WTC11 (cell line): ENCODE measurements at regions not wholly inside any gene's neighbourhood (a gene's known extent, or its start where the extent isn't known, plus 50 kb on each side); places are given as distances from the start of the nearest gene placed in this dataset.

Experiments
- ATAC-seq: fragments of 200-7000 bp; cut with Tn5 transposase; 2 replicates; pipeline ENCODE4 v1.10.0; 2021; ENCODE audit warnings: mild to moderate bottlenecking, moderate library complexity
- CTCF ChIA-PET: fragments of 300-600 bp; sonication (Branson Sonifier 250); formaldehyde crosslinking; loops from one replicate; lab custom pipeline; 2021; ENCODE audit warnings: antibody characterized with exemption; lab: Charles Lee
- POLR2A ChIA-PET: fragments of 350-600 bp; sonication (Branson Sonifier 250); formaldehyde crosslinking; loops from one replicate; lab custom pipeline; 2021; ENCODE audit warnings: antibody characterized with exemption; lab: Charles Lee
- DNase-seq: peaks from one replicate; pipeline ENCODE4 v3.0.0; 2021; ENCODE audit warnings: low spot score
- H3K27ac Mint-ChIP-seq: 2 replicates; pipeline ENCODE4 v1.8.0; 2021; ENCODE audit warnings: mixed read lengths
- H3K27me3 Mint-ChIP-seq: 2 replicates; pipeline ENCODE4 v1.8.0; 2021; ENCODE audit warnings: low read depth, mild to moderate bottlenecking, moderate library complexity, mixed read lengths
- H3K36me3 Mint-ChIP-seq: 2 replicates; pipeline ENCODE4 v1.8.0; 2021; ENCODE audit warnings: mixed read lengths
- H3K4me1 Mint-ChIP-seq: 2 replicates; pipeline ENCODE4 v1.8.0; 2022; ENCODE audit warnings: mixed read lengths
- H3K4me3 Mint-ChIP-seq: 2 replicates; pipeline ENCODE4 v1.8.0; 2021; ENCODE audit warnings: mild to moderate bottlenecking, moderate library complexity, mixed read lengths
- H3K9me3 Mint-ChIP-seq: 2 replicates; pipeline ENCODE4 v1.8.0; 2021; ENCODE audit warnings: mixed read lengths
- E2F1 ChIP-seq: sonication (generic); formaldehyde crosslinking; IDR thresholded peaks from 2 replicates; pipeline ENCODE4 v1.8.0; 2022; ENCODE audit warnings: mild to moderate bottlenecking, missing genetic modification reagents
- EMX1 ChIP-seq: fragments of 250-450 bp; sonication (Bioruptor Pico); IDR thresholded peaks from 2 replicates; pipeline ENCODE4 v1.8.0; 2021; ENCODE audit warnings: mild to moderate bottlenecking
- ESRRA ChIP-seq: sonication (generic); formaldehyde crosslinking; IDR thresholded peaks from 2 replicates; pipeline ENCODE4 v1.8.1; 2022; ENCODE audit warnings: mild to moderate bottlenecking, missing genetic modification reagents, borderline replicate concordance
- FOXK1 ChIP-seq: sonication (generic); formaldehyde crosslinking; IDR thresholded peaks from 2 replicates; pipeline ENCODE4 v1.8.0; 2022; ENCODE audit warnings: mild to moderate bottlenecking, moderate library complexity, missing genetic modification reagents
- FOXP1 ChIP-seq: sonication (generic); formaldehyde crosslinking; IDR thresholded peaks from 2 replicates; pipeline ENCODE4 v1.8.0; 2022; ENCODE audit warnings: missing genetic modification reagents, mild to moderate bottlenecking, moderate library complexity, borderline replicate concordance
- GRHL2 ChIP-seq: fragments of 250-450 bp; sonication (Bioruptor Pico); IDR thresholded peaks from 2 replicates; pipeline ENCODE4 v1.8.0; 2022; ENCODE audit warnings: mild to moderate bottlenecking, moderate library complexity; ENCODE audit not compliant: insufficient replicate concordance, severe bottlenecking
- HMGA2 ChIP-seq: fragments of 250-450 bp; sonication (Bioruptor Pico); IDR thresholded peaks from 2 replicates; pipeline ENCODE4 v1.4.0; 2021; ENCODE audit warnings: mild to moderate bottlenecking, moderate library complexity
- IRF1 ChIP-seq: sonication (generic); formaldehyde crosslinking; IDR thresholded peaks from 2 replicates; pipeline ENCODE4 v1.8.0; 2023; ENCODE audit warnings: missing genetic modification reagents
- JAZF1 ChIP-seq: fragments of 250-450 bp; sonication (Bioruptor Pico); IDR thresholded peaks from 2 replicates; pipeline ENCODE4 v1.9.0; 2021; ENCODE audit warnings: moderate library complexity, mild to moderate bottlenecking, inconsistent platforms
- MLX ChIP-seq: sonication (generic); formaldehyde crosslinking; IDR thresholded peaks from 2 replicates; pipeline ENCODE4 v1.8.1; 2023; ENCODE audit warnings: mild to moderate bottlenecking, missing genetic modification reagents, moderate library complexity
- MXD4 ChIP-seq: fragments of 250-450 bp; sonication (Bioruptor Pico); IDR thresholded peaks from 2 replicates; pipeline ENCODE4 v1.8.0; 2021; ENCODE audit warnings: mild to moderate bottlenecking, moderate library complexity, borderline replicate concordance
- MYBL2 ChIP-seq: sonication (generic); formaldehyde crosslinking; IDR thresholded peaks from 2 replicates; pipeline ENCODE4 v1.8.1; 2023; ENCODE audit warnings: mild to moderate bottlenecking, moderate library complexity, missing genetic modification reagents
- NFATC4 ChIP-seq: fragments of 250-450 bp; sonication (Bioruptor Pico); IDR thresholded peaks from 2 replicates; pipeline ENCODE4 v1.9.0; 2021; ENCODE audit warnings: mild to moderate bottlenecking
- NFE2L1 ChIP-seq: sonication (generic); formaldehyde crosslinking; IDR thresholded peaks from 2 replicates; pipeline ENCODE4 v1.8.1; 2023; ENCODE audit warnings: missing genetic modification reagents
- NR3C1 ChIP-seq: sonication (generic); formaldehyde crosslinking; conservative IDR thresholded peaks from 2 replicates; pipeline ENCODE4 v1.8.1; 2023; ENCODE audit warnings: low read depth, mild to moderate bottlenecking, missing genetic modification reagents
- OVOL2 ChIP-seq: fragments of 250-450 bp; sonication (Bioruptor Pico); IDR thresholded peaks from 2 replicates; pipeline ENCODE4 v1.9.0; 2021; ENCODE audit warnings: mild to moderate bottlenecking, borderline replicate concordance
- SP1 ChIP-seq: sonication (generic); formaldehyde crosslinking; conservative IDR thresholded peaks from 2 replicates; pipeline ENCODE4 v1.8.1; 2022; ENCODE audit warnings: missing genetic modification reagents
- TP53 ChIP-seq: sonication (generic); formaldehyde crosslinking; IDR thresholded peaks from 2 replicates; pipeline ENCODE4 v1.8.1; 2023; ENCODE audit warnings: mild to moderate bottlenecking, missing genetic modification reagents
- ZBTB21 ChIP-seq: sonication (generic); formaldehyde crosslinking; IDR thresholded peaks from 2 replicates; pipeline ENCODE4 v1.8.1; 2023; ENCODE audit warnings: mild to moderate bottlenecking, missing genetic modification reagents, borderline replicate concordance
- ZNF121 ChIP-seq: sonication (generic); formaldehyde crosslinking; IDR thresholded peaks from 2 replicates; pipeline ENCODE4 v1.8.0; 2023; ENCODE audit warnings: missing genetic modification reagents
- ZNF138 ChIP-seq: sonication (generic); formaldehyde crosslinking; conservative IDR thresholded peaks from 2 replicates; pipeline ENCODE4 v1.8.1; 2022; ENCODE audit warnings: mild to moderate bottlenecking, moderate library complexity, missing genetic modification reagents
- ZNF281 ChIP-seq: sonication (generic); formaldehyde crosslinking; IDR thresholded peaks from 2 replicates; pipeline ENCODE4 v1.8.0; 2023; ENCODE audit warnings: mild to moderate bottlenecking, missing genetic modification reagents
- ZNF317 ChIP-seq: sonication (generic); formaldehyde crosslinking; IDR thresholded peaks from 2 replicates; pipeline ENCODE4 v1.8.1; 2023; ENCODE audit warnings: low read depth, mild to moderate bottlenecking, moderate library complexity, missing genetic modification reagents, borderline replicate concordance
- ZNF416 ChIP-seq: fragments of 250-450 bp; sonication (Bioruptor Pico); IDR thresholded peaks from 2 replicates; pipeline ENCODE4 v1.9.0; 2021; ENCODE audit warnings: mild to moderate bottlenecking, inconsistent platforms
- ZNF425 ChIP-seq: fragments of 250-450 bp; sonication (Bioruptor Pico); conservative IDR thresholded peaks from 2 replicates; pipeline ENCODE4 v1.9.0; 2021; ENCODE audit warnings: mild to moderate bottlenecking

- ATAC-seq (no peak), DNase-seq (no peak)
- H3K27ac Mint-ChIP-seq: no peak overlapping the region
- H3K27me3 Mint-ChIP-seq: no peaks in the 10 kb centered on the region
- H3K4me3 Mint-ChIP-seq: no peak overlapping the region
- peaks cover 12% of the 10 kb centered on the region for H3K4me1 Mint-ChIP-seq
- peaks cover 2% of the 10 kb centered on the region for H3K36me3 Mint-ChIP-seq
- CTCF ChIA-PET: no interaction called here
- peaks cover 14% of the 10 kb centered on the region for H3K9me3 Mint-ChIP-seq
- POLR2A ChIA-PET: no interaction called here
- TF ChIP-seq FOXK1 (CRISPR knock-in tag): no peak
- TF ChIP-seq EMX1 (CRISPR knock-in tag): no peak
- no peak for TF ChIP-seq ZNF138 (CRISPR knock-in tag)
- no peak for TF ChIP-seq MYBL2 (CRISPR knock-in tag)
- TF ChIP-seq HMGA2 (CRISPR knock-in tag): no peak
Measured at GRCh38 chr1:224054012-224054411, 59.9 kb upstream of the FBXO28 start.

- ChIA-PET POLR2A (no interaction called here), CTCF (no interaction called here)
- ATAC-seq: no peak
- H3K36me3 Mint-ChIP-seq: peaks cover 2% of the 10 kb centered on the region
- H3K4me3 Mint-ChIP-seq: no peak overlapping the region
- H3K27ac Mint-ChIP-seq: no peak overlapping the region
- peaks cover 12% of the 10 kb centered on the region for H3K4me1 Mint-ChIP-seq
- no peak for DNase-seq
- no peak for TF ChIP-seq NR3C1 (CRISPR knock-in tag)
- TF ChIP-seq ZNF281: no peak
- no peak for TF ChIP-seq NFE2L1 (CRISPR knock-in tag)
- TF ChIP-seq ESRRA (CRISPR knock-in tag): no peak
- TF ChIP-seq ZNF121 (CRISPR knock-in tag): no peak
- no peak for TF ChIP-seq ZNF138 (CRISPR knock-in tag)
- no peak for TF ChIP-seq JAZF1 (CRISPR knock-in tag)
- TF ChIP-seq NFATC4 (CRISPR knock-in tag): no peak
- no peak for TF ChIP-seq MLX
- no peak for TF ChIP-seq E2F1 (CRISPR knock-in tag)
- no peak for TF ChIP-seq FOXP1
- no peak for TF ChIP-seq IRF1
- TF ChIP-seq ZBTB21 (CRISPR knock-in tag): no peak
- TF ChIP-seq ZNF317 (CRISPR knock-in tag): no peak
- no peak for TF ChIP-seq ZNF416 (CRISPR knock-in tag)
- TF ChIP-seq MXD4 (CRISPR knock-in tag): no peak
- no peaks in the 10 kb centered on the region for H3K27me3 Mint-ChIP-seq
- peaks cover 14% of the 10 kb centered on the region for H3K9me3 Mint-ChIP-seq
Measured at GRCh38 chr1:224053456-224053855, 60.5 kb upstream of the FBXO28 start.

- ATAC-seq: no peak
- Mint-ChIP-seq H3K9me3 (peaks cover 19% of the 10 kb centered on the region), H3K36me3 (peaks cover 2% of the 10 kb centered on the region), H3K4me3 (no peak overlapping the region), H3K4me1 (peaks cover 12% of the 10 kb centered on the region), H3K27me3 (no peaks in the 10 kb centered on the region), H3K27ac (no peak overlapping the region; the same call in 1 of the 2 replicates)
- CTCF ChIA-PET: no interaction called here
- DNase-seq: no peak
- POLR2A ChIA-PET: no interaction called here
- TF ChIP-seq ZNF425 (CRISPR knock-in tag) (no peak), OVOL2 (CRISPR knock-in tag) (no peak), GRHL2 (no peak), FOXK1 (CRISPR knock-in tag) (no peak), TP53 (CRISPR knock-in tag) (no peak), SP1 (CRISPR knock-in tag) (no peak)
Measured at GRCh38 chr1:224052772-224053171, 61.1 kb upstream of the FBXO28 start.
